Activated T-helper 1 cell treated with anti-CD3 and anti-CD28 coated beads, Interleukin-12 subunit alpha, Interleukin-12 subunit beta, Interleukin-2, Interleukin-4 antibody, amounts not matched to agents 30 ng/mL and 10 ng/mL and 1 ng/mL, durations not matched to agents 14 hours and 24 hours and 36 hours (primary cell): ENCODE measurements at regions not wholly inside any gene's neighbourhood (a gene's known extent, or its start where the extent isn't known, plus 50 kb on each side); places are given as distances from the start of the nearest gene placed in this dataset.

Source experiments
- DNase-seq: peaks from one replicate; pipeline ENCODE4 v3.0.0; 2021; ENCODE audit warnings: low spot score
- H3K27ac Mint-ChIP-seq: one replicate; pipeline ENCODE4 v1.8.0; 2021; ENCODE audit warnings: mild to moderate bottlenecking, mixed read lengths
- H3K27me3 Mint-ChIP-seq: one replicate; pipeline ENCODE4 v1.8.0; 2022; ENCODE audit warnings: mild to moderate bottlenecking, moderate library complexity, mixed read lengths; ENCODE audit not compliant: insufficient read depth
- H3K36me3 Mint-ChIP-seq: one replicate; pipeline ENCODE4 v1.8.0; 2021; ENCODE audit warnings: low read depth, mixed read lengths
- H3K4me1 Mint-ChIP-seq: one replicate; pipeline ENCODE4 v1.8.0; 2021; ENCODE audit warnings: low read depth, mixed read lengths
- H3K4me3 Mint-ChIP-seq: one replicate; pipeline ENCODE4 v1.8.0; 2021; ENCODE audit warnings: mild to moderate bottlenecking, moderate library complexity, mixed read lengths
- H3K9me3 Mint-ChIP-seq: one replicate; pipeline ENCODE4 v1.8.0; 2021; ENCODE audit warnings: mixed read lengths
- intact Hi-C: fragments of 100-400 bp; cut with micrococcal nuclease; formaldehyde crosslinking; loops from one replicate; pipeline ENCODE4 v1.15.1; 2024

DNA sequence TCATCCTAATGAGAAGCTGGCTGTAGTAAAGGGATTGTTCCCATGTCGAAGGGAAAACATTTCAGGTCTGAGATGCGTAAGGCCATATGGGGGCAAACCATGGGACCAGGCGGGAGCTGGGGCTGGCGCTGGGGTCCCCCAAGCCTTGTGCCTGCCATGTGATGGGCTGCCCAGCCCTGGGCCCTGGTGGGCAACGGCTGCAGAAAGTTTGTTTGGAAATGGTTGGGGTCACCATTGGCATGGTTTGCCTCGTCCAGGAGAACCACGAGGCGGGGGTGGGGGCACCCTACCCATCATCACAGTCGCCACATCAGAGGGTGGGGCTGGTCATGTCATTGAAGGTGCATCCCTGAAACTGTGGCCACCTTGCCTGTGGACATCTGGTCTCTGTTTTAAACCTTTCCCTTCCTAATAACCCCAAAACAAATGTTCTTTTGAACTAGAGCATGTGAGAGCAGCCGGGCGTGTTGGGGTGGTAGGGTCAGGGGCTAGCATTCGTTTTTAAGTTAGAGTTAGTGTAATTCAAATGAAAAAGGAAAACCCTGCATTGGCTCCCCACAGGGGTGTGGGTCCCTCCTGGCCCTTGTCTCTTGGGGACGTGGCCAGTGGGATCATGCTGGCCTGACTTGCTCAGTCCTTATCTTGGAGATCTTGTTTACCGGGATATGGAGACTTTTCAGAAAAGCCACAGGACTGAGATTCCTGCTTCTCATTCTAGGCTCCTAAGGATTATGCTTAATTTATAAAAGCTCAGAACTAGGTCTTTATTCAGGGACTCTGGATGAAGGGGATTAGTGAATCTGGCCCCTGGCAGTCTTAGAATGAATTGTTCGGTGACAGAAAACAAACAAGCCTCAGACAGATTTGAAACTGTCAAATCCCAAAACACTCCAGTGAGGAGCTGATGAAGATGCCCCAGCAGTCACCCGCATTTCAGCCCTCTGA is 98.5 kb downstream of the CTTN start:
- no peaks in the 10 kb centered on the region for H3K9me3 Mint-ChIP-seq
- no peak overlapping the region for H3K4me3 Mint-ChIP-seq
- DNase-seq: no peak
- no peaks in the 10 kb centered on the region for H3K4me1 Mint-ChIP-seq
- H3K27me3 Mint-ChIP-seq: no peaks in the 10 kb centered on the region
- no peak overlapping the region for H3K27ac Mint-ChIP-seq
- intact Hi-C loops: no loop called here
- no peaks in the 10 kb centered on the region for H3K36me3 Mint-ChIP-seq

DNA sequence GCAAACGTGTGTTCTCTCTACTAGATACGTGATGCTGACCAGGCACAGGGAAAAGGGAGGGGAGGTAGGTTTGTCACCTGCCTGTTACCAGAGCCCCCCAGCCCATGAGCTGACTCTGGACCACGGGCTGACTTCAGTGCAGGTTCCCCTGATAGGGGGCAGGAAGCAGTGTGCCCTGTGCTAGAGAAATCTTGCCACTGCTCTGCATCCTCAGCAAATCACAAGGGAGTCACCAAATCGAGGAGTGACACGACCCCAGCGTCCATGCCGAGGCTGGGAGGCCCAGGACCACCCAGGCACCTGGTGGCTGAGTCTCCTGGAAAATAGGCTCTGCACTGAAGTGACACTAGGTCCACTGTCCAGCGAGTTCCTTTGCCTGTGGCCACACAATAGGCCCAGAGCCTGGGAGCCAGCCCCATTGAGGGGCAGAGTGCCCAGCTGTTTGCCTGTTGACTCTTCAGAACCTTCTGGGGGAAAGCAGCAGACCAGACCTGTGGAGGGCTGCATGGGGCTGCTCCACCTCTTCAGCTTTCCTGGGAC is 99.3 kb downstream of the CTTN start:
- no peak overlapping the region for H3K27ac Mint-ChIP-seq
- H3K36me3 Mint-ChIP-seq: no peaks in the 10 kb centered on the region
- H3K27me3 Mint-ChIP-seq: no peaks in the 10 kb centered on the region
- no peak for DNase-seq
- H3K4me3 Mint-ChIP-seq: no peak overlapping the region
- intact Hi-C loops: no loop called here
- H3K4me1 Mint-ChIP-seq: no peaks in the 10 kb centered on the region
- no peaks in the 10 kb centered on the region for H3K9me3 Mint-ChIP-seq

DNA sequence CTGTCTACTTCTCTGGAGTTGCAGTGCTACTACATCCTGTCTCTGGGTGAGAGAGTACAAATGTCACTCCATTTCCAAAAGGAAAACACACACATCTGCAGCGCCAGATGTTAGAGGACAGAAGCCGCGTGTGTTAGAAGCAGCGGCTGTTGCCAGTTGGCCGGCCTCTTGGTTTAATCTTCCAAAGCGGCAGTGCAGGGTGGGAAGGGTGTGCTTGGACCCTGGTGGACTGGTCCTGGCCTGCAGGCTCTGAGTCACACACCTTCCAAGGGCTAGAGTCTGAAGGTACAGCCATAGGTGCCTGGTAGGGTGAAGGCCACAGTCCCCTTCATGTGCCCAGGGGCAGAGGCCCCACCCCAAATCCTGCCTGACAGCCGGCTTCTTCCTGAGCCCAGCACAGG is 99.8 kb downstream of the CTTN start:
- H3K27ac Mint-ChIP-seq: no peak overlapping the region
- H3K4me1 Mint-ChIP-seq: no peaks in the 10 kb centered on the region
- no peaks in the 10 kb centered on the region for H3K36me3 Mint-ChIP-seq
- intact Hi-C loops: no loop called here
- H3K9me3 Mint-ChIP-seq: no peaks in the 10 kb centered on the region
- H3K27me3 Mint-ChIP-seq: no peaks in the 10 kb centered on the region
- no peak for DNase-seq
- H3K4me3 Mint-ChIP-seq: no peak overlapping the region

DNA sequence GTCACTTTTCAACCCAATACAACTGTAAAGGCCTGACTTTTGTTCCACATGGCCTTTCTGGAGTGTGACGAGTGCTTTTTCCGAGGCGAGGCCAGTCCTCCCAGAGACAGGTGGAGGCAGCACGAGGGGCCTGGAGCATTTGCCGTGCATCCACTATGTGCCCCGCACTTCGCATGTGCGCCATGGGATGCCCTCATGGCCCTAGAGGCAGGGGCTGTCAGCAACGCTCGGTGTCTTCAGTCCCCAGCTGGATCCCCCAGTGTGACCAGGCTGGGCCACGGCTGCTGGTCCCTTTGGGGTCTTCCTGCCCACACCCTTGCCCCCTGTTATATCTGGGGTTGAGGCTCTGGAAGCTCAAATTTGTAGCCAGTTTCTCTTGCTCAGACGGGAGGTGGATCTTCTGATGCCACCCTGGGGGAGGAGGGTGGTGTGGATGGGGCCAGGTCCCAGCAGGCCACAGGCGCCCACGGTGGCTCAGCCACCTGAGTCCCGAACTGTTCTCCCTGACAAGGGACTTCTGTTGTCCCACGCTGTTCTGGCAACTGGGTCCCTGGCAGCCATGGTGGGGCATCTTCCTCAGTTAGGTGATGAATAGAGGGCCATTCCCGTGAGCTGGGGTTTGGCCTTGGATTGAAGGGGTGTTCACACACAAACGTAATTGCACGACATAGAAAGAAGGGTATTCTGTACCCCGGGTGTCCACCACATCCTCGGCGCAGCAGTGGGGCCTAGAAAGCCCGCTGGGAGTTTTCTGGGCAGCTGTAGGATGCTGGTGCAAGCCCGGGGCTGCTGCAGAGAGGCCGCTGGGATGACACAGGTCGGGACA is 100.9 kb downstream of the CTTN start:
- intact Hi-C loops: no loop called here
- H3K27ac Mint-ChIP-seq: no peak overlapping the region

DNA sequence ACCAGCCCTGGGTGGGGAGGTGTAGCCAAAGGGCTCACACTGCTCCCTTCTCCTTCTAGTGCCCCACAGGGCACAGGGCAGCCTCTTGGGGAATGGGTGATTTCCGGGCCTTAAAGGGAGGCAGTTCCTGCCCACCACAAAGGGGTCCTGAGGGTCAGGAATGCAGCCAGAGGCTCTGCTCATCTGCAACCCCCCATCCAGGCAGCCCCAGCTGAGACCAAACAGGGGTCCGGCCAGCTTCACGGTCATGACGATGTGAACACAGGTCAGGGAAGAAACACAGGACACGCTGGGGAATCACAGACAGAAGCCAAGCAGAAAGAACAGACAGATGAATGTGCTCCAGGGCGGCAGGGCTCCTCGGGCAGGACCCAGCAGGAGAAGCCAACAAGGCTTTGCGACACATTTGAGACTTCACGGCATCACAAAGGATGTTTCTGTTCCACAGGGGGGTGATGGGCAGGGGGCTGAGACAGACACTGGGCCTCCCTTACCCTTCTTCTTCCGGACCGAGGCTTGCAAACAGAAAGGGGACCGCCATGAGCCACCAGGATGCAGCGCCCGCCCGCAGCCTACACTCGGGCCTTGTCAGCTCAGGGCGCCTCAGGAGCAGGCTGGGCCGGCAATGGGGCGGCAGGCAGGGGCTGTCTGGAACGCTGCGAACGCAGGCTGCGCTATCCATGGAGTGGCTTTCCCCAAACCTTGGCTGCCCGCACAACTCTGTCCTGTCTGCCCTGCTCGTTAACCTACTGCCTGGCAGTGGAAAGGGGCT is 101.9 kb downstream of the CTTN start:
- Mint-ChIP-seq H3K9me3 (no peaks in the 10 kb centered on the region), H3K4me1 (no peaks in the 10 kb centered on the region), H3K27ac (no peak overlapping the region), H3K4me3 (no peak overlapping the region), H3K36me3 (no peaks in the 10 kb centered on the region), H3K27me3 (no peaks in the 10 kb centered on the region)
- DNase-seq: no peak
- intact Hi-C loops: no loop called here

More for the DNA sequence above, 100.9 kb downstream of the CTTN start:
- H3K9me3 Mint-ChIP-seq: no peaks in the 10 kb centered on the region
- no peaks in the 10 kb centered on the region for H3K4me1 Mint-ChIP-seq
- H3K4me3 Mint-ChIP-seq: no peak overlapping the region
- no peak for DNase-seq
- no peaks in the 10 kb centered on the region for H3K27me3 Mint-ChIP-seq
- no peaks in the 10 kb centered on the region for H3K36me3 Mint-ChIP-seq

DNA sequence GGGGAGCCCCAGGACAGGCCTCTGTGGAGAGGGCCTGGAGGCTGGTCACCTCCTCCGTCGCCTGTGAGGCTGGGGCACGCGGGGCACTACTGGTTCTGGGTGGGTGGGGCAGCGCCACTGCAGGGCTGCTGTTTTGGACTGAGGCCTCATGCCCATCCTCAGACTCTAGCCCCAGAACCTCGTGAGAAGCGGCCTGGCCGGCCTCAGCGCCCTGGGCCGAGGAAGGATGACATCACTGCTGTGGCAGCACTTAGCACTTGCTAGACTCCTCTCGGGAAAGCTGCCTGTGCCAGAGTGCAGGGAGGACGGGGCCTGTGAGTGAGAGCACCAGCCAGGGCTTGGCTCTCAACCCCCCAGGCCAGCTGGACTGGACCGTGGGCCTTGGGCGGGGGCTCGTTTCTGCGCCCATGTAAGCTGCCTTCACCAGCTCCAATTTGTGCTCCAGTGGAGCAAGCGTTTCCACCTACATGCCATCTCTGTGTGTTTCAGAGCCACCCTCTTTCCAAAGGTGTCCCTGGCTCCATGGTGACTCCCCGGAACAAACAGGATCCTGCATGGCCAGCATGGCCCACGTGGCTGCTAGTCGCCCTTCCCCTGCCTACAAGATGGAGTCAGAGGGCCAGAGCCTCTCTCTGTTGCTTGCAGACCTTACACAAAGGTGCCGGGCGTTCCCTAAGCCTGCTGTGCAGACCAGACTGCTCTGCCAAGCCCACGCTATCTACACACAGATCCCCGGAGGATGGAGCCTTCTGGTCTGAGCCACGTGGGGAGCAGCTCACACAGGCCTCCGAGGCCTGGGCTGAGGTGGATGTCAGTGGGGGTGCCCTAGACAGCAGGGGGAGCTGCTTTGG is 102.9 kb downstream of the CTTN start:
- Mint-ChIP-seq H3K27me3 (no peaks in the 10 kb centered on the region), H3K36me3 (no peaks in the 10 kb centered on the region), H3K27ac (no peak overlapping the region), H3K9me3 (no peaks in the 10 kb centered on the region), H3K4me1 (no peaks in the 10 kb centered on the region), H3K4me3 (no peak overlapping the region)
- intact Hi-C loops: no loop called here
- DNase-seq: no peak

DNA sequence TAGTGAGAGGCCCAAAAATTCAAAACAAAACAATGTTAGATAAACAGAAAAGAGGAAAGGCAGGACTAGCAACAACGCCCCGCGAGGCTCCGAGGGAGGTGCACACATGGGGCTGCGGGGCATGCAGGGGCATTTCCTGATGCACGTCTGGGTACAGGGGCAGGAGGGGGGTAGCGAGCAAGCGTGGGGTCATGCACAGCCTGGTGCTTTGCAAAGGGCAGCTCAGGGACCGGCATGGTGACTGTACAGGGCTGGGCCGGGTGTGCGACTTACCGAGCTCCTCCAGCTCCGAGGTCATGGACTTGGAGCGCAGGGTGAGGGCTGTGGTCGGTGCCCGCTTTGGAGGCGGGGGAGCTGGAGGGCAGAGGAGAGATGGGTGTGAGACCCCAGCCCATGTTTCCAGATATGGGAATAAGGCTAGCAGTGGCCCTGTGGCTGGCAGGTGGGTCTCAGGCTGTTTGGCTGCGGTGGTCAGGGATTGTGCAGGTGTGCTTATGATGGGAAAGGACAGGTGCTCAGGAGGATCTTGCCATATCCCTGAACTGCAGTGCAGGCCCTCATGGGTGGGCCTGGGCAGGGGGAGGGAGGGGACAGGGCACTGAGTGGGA is 103.7 kb downstream of the CTTN start:
- H3K27ac Mint-ChIP-seq: no peak overlapping the region

DNA sequence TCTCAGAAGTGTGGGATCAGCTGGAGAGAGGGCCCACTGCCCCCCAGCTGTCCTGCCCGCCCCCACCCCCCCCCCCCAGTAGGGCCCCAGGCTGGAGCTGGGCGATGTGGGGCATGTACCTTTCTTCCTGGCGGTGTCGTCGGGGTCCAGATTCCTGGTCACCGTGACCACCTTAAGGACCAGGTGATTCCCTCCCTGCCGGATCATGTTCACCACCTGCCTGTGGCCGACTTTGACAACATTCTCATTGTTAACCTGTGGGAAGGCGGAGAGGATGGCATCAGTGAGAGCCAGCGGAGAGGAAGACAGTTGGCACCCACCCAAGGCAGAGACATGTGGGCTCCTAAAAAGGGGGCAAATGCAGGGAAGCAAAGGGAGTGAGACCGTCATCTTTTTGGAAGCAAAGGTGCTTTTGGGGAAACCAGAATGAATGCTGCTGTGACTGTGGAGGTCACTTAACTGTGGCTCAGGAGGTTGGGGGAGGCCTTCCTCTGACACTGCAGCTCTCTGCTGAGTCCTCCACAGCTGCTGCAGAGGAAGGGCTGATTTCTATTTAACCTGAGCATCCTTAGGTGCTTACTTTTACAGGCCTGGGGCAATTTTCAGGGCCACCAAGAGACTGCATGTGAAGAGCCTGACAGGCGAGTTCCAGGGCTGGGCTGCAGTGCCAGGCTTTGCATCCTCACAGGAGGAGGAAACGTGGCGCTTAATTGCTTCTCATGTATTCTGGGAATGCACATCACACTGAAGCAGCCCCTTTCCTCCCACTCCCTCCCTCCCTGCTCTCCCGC is 104.5 kb downstream of the CTTN start:
- no peaks in the 10 kb centered on the region for H3K4me1 Mint-ChIP-seq
- H3K4me3 Mint-ChIP-seq: no peak overlapping the region
- no peaks in the 10 kb centered on the region for H3K27me3 Mint-ChIP-seq
- no peaks in the 10 kb centered on the region for H3K9me3 Mint-ChIP-seq
- H3K36me3 Mint-ChIP-seq: no peaks in the 10 kb centered on the region
- H3K27ac Mint-ChIP-seq: no peak overlapping the region
- intact Hi-C loops: no loop called here
- DNase-seq: no peak

More for the DNA sequence above, 103.7 kb downstream of the CTTN start:
- no peaks in the 10 kb centered on the region for H3K36me3 Mint-ChIP-seq
- no peak overlapping the region for H3K4me3 Mint-ChIP-seq
- no peak for DNase-seq
- intact Hi-C loops: no loop called here
- no peaks in the 10 kb centered on the region for H3K9me3 Mint-ChIP-seq
- no peaks in the 10 kb centered on the region for H3K4me1 Mint-ChIP-seq
- no peaks in the 10 kb centered on the region for H3K27me3 Mint-ChIP-seq

DNA sequence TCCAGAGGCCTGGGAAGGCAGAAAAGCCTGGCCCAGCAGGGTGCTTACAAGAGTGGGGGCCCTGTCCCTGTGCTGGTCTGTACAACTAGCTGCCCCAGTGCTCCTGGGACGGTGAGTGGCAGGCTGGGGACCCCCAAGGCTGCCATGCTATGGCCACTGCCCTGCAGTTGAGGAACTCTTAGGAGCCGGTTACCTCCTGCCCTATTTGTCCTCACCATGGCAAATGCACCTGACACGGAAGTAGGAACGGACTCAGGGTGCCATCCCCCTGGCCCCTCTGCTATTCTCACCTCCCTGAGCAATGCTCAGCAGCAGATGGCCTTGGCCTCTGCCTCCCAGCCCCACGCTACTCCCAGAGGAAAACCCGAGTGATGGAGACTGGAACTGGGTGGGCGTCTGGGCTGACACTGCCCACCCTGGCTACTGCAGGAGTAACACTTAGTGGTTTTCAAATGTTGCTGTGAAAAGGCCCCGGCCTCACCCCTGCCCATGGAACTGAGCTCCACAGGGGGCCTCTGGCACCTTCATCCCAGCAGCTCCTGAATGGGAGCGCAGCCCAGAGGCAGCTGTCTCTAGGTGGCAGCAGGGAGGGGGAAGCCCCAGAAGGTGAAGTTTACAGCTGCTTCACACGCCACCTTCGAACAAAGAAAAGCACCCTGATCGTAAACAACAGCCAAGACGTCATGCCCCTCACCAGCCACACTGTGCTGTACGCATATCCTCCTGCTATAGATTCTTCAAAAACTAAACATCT is 105.3 kb downstream of the CTTN start:
- DNase-seq: no peak
- Mint-ChIP-seq H3K27me3 (no peaks in the 10 kb centered on the region), H3K27ac (no peak overlapping the region), H3K36me3 (no peaks in the 10 kb centered on the region), H3K4me1 (no peaks in the 10 kb centered on the region), H3K9me3 (no peaks in the 10 kb centered on the region), H3K4me3 (no peak overlapping the region)
- intact Hi-C loops: no loop called here

DNA sequence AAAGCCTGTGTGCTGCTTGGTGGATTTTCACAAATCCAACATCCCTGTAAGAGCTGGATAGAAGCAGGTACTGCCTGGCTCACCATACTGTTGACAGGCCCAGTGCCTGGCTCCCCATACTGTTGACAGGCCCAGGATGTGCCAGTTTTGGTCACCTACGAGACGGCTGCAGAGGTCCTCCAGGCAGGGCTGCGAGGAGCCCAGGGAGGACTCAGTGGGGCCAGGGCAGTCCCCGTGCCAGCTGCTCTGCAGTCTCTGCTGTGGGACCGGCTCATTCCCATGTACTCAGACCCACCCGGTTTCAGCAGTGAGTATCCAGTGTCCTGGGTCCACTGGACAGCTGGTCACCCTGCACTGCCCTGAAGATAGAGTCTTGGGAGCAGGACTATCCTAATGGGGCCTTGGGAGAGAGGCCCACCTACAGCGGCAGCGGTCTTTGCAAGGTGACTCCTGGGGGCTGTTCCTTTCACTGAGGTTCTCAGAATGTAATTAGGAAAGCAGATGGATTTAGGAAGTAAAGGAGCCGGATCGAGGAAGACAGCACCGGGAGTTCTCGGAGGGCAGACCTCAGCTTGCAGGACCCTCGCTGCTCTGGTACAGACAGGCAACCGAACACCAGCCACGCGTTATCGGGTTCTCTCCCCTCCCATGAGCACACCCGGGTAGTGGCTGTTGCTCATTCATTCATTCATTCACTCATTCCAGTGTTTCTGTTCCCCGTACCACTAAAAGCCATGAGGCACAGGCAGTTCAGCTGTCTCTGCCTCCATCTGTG is 106.1 kb downstream of the CTTN start:
- Mint-ChIP-seq H3K9me3 (no peaks in the 10 kb centered on the region), H3K4me3 (no peak overlapping the region), H3K27ac (no peak overlapping the region), H3K27me3 (no peaks in the 10 kb centered on the region), H3K36me3 (no peaks in the 10 kb centered on the region), H3K4me1 (no peaks in the 10 kb centered on the region)
- DNase-seq: no peak
- intact Hi-C loops: no loop called here
